IPS DF 6.9 (cell line): ENCODE measurements at regions not wholly inside any gene's neighbourhood (a gene's known extent, or its start where the extent isn't known, plus 50 kb on each side); places are given as distances from the start of the nearest gene placed in this dataset.

Experiments
- DNase-seq: peaks from one replicate; pipeline ENCODE4 v3.0.0-alpha.2; 2013; ENCODE audit warnings: low read depth, low spot score
- H3K27ac ChIP-seq: one replicate; pipeline ENCODE4 v1.5.1; 2013; ENCODE audit warnings: low read length, control low read depth
- H3K27me3 ChIP-seq: 2 replicates; pipeline ENCODE4 v1.6.1; 2013; ENCODE audit warnings: mild to moderate bottlenecking, low read length; ENCODE audit not compliant: control insufficient read depth, insufficient read depth
- H3K36me3 ChIP-seq: 2 replicates; pipeline ENCODE4 v1.6.1; 2013; ENCODE audit warnings: low read length; ENCODE audit not compliant: control insufficient read depth, insufficient read depth
- H3K4me1 ChIP-seq: 2 replicates; pipeline ENCODE4 v1.6.1; 2013; ENCODE audit warnings: low read length; ENCODE audit not compliant: control insufficient read depth, insufficient read depth
- H3K4me3 ChIP-seq: 2 replicates; pipeline ENCODE4 v1.5.1; 2013; ENCODE audit warnings: mild to moderate bottlenecking, low read length
- H3K9me3 ChIP-seq: 2 replicates; pipeline ENCODE4 v1.6.1; 2013; ENCODE audit warnings: low read length, inconsistent platforms; ENCODE audit not compliant: control insufficient read depth, insufficient read depth
- WGBS: extraction: QIAGEN DNeasy Blood & Tissue Kit; methylation state at CpG from one replicate; pipeline ENCODE4 v1.1.7; 2013; ENCODE audit warnings: mixed read lengths, missing lambda C conversion rate; ENCODE audit not compliant: insufficient read length, insufficient coverage; 5-methylcytosine and 5-hydroxymethylcytosine counted together

DNA sequence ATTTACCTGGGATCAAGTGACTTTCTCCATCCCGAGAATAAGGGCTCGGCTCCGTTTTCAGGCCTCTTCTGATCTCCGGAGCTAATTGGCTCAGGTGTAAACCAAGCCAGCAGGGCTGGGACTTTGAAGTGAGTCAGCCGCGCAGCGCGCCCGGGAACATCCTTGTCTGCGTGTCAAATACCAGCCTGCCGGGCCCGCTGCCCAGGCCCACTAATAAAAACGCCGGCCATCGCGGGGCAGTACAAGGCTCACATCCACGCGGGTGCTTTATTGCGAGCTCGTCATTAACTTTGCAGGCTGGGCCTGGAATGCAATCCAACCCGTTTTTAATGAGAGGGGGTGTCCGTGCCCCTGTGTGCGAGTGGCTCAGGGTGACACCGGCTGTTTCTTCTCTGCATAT, 416.8 kb downstream of the IRX2 start:
- no CpG with 5 or more reads among the region's 24 CpGs for WGBS
- no peak overlapping the region for H3K4me3 ChIP-seq
- no peaks in the 10 kb centered on the region for H3K36me3 ChIP-seq
- DNase-seq: no peak
- no peaks in the 10 kb centered on the region for H3K27me3 ChIP-seq
- H3K9me3 ChIP-seq: no peaks in the 10 kb centered on the region
- no peak overlapping the region for H3K27ac ChIP-seq
- peaks cover 2% of the 10 kb centered on the region for H3K4me1 ChIP-seq

DNA sequence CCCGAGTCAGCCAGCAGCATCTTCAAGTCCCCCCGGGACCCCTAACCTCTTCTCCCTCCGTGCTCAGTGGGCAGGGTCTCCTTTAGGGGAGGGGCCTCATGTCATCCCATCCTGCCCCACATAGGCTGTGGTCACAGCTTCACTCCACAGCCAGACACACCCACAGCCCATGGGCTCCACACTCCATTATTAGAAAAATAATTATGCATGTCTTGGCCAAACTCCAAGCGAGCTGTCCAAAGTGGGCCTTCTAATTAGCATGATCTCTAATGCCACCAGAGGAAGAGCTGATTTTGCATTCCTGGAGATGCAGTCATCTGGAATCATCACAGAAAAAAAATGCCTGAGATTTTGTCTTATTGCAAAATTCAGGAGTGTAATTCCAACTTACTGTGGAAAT, 418.2 kb downstream of the IRX2 start:
- DNase-seq: no peak
- Histone ChIP-seq H3K27ac (no peak overlapping the region), H3K4me1 (peaks cover 2% of the 10 kb centered on the region), H3K4me3 (no peak overlapping the region), H3K9me3 (no peaks in the 10 kb centered on the region), H3K36me3 (no peaks in the 10 kb centered on the region), H3K27me3 (no peaks in the 10 kb centered on the region)
- no CpG with 5 or more reads among the region's 4 CpGs for WGBS

DNA sequence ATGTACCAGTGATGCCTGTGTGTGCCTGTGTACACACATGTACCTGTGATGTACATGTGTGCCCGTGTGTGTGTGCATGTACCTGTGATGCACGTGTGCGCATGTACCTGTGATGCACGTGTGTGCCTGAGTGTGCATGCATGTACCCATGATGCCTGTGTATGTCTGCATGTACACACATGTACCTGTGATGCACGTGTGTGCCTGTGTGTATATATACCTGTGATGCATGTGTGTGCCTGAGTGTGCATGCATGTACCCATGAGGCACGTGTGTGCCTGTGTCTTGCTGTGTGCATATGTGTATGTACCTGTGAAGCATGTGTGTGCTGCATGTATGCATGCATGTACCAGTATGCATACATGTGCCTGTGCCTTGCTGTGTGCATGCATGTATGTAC, 419.0 kb downstream of the IRX2 start:
- DNase-seq: no peak
- Histone ChIP-seq H3K4me1 (peaks cover 2% of the 10 kb centered on the region), H3K27me3 (no peaks in the 10 kb centered on the region), H3K36me3 (no peaks in the 10 kb centered on the region), H3K4me3 (no peak overlapping the region), H3K9me3 (no peaks in the 10 kb centered on the region), H3K27ac (no peak overlapping the region)
- WGBS: no CpG with 5 or more reads among the region's 6 CpGs

DNA sequence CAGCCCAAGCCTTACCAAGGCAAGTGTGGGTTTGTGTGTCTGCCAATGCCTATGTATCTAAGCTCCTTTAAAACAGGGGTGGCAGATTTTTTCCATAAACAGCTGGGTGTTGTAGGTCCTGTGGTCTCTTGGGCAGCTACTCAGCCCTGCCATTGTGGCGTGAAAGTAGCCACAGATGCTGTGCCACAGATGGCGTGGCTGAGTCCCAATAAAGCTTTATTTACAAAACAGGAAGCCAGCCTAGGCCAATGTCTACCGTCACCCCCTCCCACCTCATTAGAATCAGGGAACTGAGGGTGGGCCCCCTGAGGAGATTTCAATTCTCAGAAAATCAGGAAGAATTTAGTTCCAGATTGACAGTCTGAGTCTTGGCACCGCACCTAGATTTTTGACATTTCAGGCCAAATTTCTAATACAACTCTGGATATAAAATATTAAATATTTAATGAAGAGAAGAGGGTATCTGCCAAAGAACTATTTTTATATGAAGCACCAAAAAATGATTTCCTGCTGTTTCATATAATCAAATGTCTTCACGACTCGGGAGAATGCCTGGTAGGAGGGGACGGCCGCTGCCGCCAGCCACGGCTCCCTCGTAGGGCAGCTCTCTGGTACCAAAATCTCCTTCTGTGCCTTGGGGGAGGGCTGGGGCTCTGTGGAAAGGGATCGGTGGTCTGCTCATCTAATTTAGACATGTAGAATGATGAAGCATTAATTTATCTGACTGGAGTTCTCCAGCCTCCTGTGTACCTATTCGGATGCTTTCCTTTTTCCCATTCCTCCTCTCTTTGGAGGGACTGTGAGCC, 420.9 kb downstream of the IRX2 start:
- WGBS: no CpG with 5 or more reads among the region's 13 CpGs
- Histone ChIP-seq H3K27ac (no peak overlapping the region), H3K36me3 (no peaks in the 10 kb centered on the region), H3K9me3 (no peaks in the 10 kb centered on the region), H3K27me3 (no peaks in the 10 kb centered on the region), H3K4me1 (peaks cover 2% of the 10 kb centered on the region), H3K4me3 (no peak overlapping the region)
- no peak for DNase-seq

DNA sequence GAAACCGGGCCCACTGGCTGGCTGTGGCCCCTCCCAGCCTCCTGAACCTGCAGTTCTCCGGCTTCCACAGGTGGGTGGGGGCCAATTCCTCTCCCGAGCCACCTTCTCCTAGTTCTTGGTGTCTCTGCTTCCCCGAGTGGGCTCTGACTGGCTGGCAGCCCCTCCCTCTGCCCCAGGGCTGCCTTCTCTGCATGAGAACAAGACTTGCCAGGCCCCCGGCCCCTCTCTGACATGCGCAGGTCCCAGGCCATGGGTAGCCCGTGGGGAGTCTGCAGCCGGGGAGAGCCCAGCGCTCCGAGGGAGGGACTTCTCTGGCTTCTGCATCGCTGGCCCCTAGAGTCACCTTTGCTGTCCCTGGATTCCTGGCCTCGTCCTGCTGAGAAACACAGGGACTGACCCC, 421.7 kb downstream of the IRX2 start:
- Histone ChIP-seq H3K27ac (no peak overlapping the region), H3K27me3 (no peaks in the 10 kb centered on the region), H3K9me3 (no peaks in the 10 kb centered on the region), H3K36me3 (no peaks in the 10 kb centered on the region), H3K4me1 (no peaks in the 10 kb centered on the region; the same call in 1 of the 2 replicates), H3K4me3 (no peak overlapping the region)
- no peak for DNase-seq
- no CpG with 5 or more reads among the region's 12 CpGs for WGBS

DNA sequence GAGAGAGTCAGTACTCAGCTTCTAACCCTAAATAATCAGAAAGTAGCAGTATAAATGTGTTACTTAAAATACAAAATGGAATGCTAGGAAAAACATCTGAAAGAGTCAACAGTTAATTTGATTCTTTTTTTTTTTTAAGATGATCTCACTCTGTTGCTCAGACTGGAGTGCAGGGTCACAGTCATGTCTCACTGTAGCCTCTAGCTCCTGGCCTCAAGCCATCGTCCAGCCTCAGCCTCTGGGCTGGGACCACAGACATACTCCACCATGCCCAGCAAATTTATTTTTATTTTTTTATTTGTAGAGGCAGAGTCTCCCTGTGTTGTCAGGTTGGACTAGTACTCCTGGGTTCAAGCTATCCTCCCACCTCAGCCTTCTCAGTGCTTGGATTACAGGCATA, 424.9 kb downstream of the IRX2 start:
- H3K36me3 ChIP-seq: no peaks in the 10 kb centered on the region
- no peak overlapping the region for H3K4me3 ChIP-seq
- no peaks in the 10 kb centered on the region for H3K27me3 ChIP-seq
- no CpG with 5 or more reads among the region's 1 CpG for WGBS
- H3K4me1 ChIP-seq: no peaks in the 10 kb centered on the region
- no peak for DNase-seq
- H3K27ac ChIP-seq: no peak overlapping the region
- no peaks in the 10 kb centered on the region for H3K9me3 ChIP-seq

DNA sequence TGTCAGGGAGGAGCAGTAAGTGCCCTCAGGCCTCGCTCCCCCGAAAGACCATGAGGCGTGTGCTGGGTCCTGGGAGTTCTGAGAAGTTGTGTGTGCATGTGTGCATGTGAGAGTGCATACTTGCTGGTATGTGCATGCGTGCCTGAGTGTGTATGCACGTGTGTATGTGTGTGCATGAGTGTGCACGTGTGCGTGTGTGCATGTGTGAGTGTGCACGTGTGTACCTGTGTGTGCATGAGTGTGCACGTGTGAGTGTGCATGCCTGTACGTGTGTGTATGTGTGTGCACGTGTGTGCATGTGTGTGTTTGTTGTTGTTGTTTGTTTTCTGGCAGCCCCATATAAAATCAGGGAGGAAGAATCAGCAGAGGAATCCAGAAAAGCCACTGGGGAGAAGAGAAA, 426.7 kb downstream of the IRX2 start:
- no peak overlapping the region for H3K4me3 ChIP-seq
- DNase-seq: no peak
- no peaks in the 10 kb centered on the region for H3K27me3 ChIP-seq
- H3K36me3 ChIP-seq: no peaks in the 10 kb centered on the region
- no peak overlapping the region for H3K27ac ChIP-seq
- H3K9me3 ChIP-seq: no peaks in the 10 kb centered on the region
- H3K4me1 ChIP-seq: no peaks in the 10 kb centered on the region
- WGBS: no CpG with 5 or more reads among the region's 11 CpGs

DNA sequence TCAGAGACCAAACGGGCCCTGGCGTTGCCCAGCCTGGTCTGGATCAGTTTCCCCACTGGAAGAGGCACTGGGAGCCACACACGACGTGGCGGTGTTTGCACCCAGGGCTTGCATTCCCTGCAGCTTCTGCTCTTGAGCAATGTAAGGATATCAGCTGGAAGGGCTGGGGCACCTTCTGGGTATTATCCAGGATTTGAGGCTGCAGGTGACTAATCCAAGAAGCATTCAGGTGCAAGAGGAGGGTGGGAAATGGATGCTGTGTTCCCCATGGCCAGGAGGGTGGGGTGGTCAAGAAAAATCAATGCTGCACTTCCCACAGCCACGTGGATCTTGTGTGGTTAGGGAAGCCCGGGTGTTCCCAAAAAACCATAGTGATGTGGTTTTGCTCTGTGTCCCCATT, 430.9 kb downstream of the IRX2 start:
- no peaks in the 10 kb centered on the region for H3K9me3 ChIP-seq
- no peak for DNase-seq
- H3K27ac ChIP-seq: no peak overlapping the region
- no peaks in the 10 kb centered on the region for H3K27me3 ChIP-seq
- no peaks in the 10 kb centered on the region for H3K36me3 ChIP-seq
- H3K4me3 ChIP-seq: no peak overlapping the region
- no CpG with 5 or more reads among the region's 7 CpGs for WGBS
- no peaks in the 10 kb centered on the region for H3K4me1 ChIP-seq

DNA sequence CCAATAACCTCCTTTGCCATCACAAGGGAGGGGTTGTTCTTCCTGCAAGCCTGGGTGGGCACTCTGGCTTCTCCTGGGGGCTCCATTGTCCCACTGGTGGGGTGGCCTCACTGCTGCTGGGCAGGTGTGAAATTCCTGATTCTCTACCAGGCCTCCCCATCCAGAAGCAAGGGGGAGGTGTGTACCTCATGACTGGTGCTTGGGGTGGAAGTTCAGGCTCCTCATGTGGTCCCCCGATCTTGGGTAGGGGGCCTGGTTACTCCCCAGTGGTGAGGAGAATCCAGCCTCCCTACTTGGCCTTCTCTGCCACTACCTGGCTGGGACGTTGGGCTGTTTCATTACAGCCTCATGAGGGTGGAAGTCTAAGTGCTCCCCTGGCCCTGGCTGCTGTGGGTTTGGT, 433.9 kb downstream of the IRX2 start:
- no peaks in the 10 kb centered on the region for H3K9me3 ChIP-seq
- no CpG with 5 or more reads among the region's 2 CpGs for WGBS
- DNase-seq: no peak
- no peak overlapping the region for H3K27ac ChIP-seq
- H3K4me3 ChIP-seq: no peak overlapping the region
- H3K4me1 ChIP-seq: no peaks in the 10 kb centered on the region
- no peaks in the 10 kb centered on the region for H3K36me3 ChIP-seq
- H3K27me3 ChIP-seq: no peaks in the 10 kb centered on the region

DNA sequence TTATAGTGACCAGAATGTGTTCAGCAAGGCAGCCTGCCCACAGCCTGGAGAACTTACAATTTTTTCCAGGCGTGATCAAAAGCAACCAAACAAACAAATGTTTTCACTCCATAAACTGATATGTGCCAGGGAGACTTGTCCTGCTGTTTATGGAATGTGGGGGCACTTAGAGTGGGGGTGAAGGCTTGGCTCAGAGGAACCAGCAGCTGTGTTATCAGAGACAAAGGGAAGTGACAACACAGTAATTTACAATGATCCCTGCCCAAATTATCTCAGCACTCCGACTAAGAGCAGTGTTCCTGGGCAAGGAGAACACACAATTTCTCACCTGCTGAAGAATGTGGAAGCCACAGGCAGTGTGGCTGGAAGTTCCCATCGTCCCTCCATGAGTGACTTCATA, 429.1 kb upstream of the IRX4 start:
- Histone ChIP-seq H3K9me3 (no peaks in the 10 kb centered on the region), H3K4me3 (no peak overlapping the region), H3K36me3 (no peaks in the 10 kb centered on the region), H3K27me3 (no peaks in the 10 kb centered on the region), H3K4me1 (no peaks in the 10 kb centered on the region), H3K27ac (no peak overlapping the region)
- no CpG with 5 or more reads among the region's 3 CpGs for WGBS
- DNase-seq: no peak

DNA sequence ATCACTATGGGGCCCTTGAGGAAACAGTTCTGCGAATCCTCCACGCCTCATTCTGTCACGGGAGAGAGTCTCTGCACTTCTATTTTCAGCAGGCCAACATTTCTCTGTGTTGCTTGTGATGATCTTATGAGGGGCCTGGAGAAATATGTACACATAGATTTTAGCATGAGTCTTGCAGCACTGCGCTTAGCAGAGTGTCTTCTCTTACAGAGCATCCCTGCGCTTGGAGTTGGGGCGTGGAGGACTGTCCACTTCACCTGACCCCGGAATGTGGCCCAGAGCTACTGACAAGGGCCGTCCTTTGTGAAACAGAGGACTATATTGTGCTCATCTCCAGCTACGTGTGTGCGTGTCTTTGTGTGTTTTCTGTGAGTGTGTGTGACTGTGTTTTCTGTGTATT, 428.2 kb upstream of the IRX4 start:
- H3K27me3 ChIP-seq: no peaks in the 10 kb centered on the region
- DNase-seq: no peak
- no CpG with 5 or more reads among the region's 10 CpGs for WGBS
- H3K9me3 ChIP-seq: no peaks in the 10 kb centered on the region
- H3K36me3 ChIP-seq: no peaks in the 10 kb centered on the region
- H3K4me1 ChIP-seq: no peaks in the 10 kb centered on the region
- no peak overlapping the region for H3K4me3 ChIP-seq
- no peak overlapping the region for H3K27ac ChIP-seq
